ENCODE measurements at regions not wholly inside any gene's neighbourhood (a gene's known extent, or its start where the extent isn't known, plus 50 kb on each side); places are given as distances from the start of the nearest gene placed in this dataset.

GRCh38 chr3:177513815-177514610 is 316.7 kb upstream of the TBL1XR1 start:
- TF ChIP-seq CTCF (conservative IDR thresholded peaks at IDR 0.05 in 1 of 2, IDR thresholded peaks at IDR 0.05 in 1 of 2; ENCODE audit: extremely low read depth in 1 of 2, insufficient read depth in 1 of 2, low read depth in 1 of 2, low read length in 2 of 2) = no peak
- no peak for TF ChIP-seq EZH2 (IDR thresholded peaks at IDR 0.05; ENCODE audit: borderline replicate concordance, low read length)

Measured in mammary epithelial cell (primary cell).